Body of pancreas (tissue), 4 donors: ENCODE measurements at regions not wholly inside any gene's neighbourhood (a gene's known extent, or its start where the extent isn't known, plus 50 kb on each side); places are given as distances from the start of the nearest gene placed in this dataset.
"Not testable (repeated sequence)": the region's sequence is repeated elsewhere in the genome, so short reads cannot be mapped to it uniquely, and the experiment has no call there.

Experiments used
- ATAC-seq: fragments of 150-250 bp; one replicate; pipeline ENCODE4 v1.9.1; 2016
- DNase-seq, 4 donors: peaks; one replicate each; pipeline ENCODE4 v3.0.0-alpha.2; 2019
- H3K27ac ChIP-seq, 4 donors: fragments of 200-600 bp; sonication (generic); 1 replicate in 3 of 4; 2 replicates in 1 of 4; pipeline versions ENCODE4 v1.5.1 to v1.6.1; 2016 to 2019; ENCODE audit warnings: mild to moderate bottlenecking in 1 of 4, mixed read lengths in 1 of 4, moderate library complexity in 1 of 4
- H3K27me3 ChIP-seq, 2 donors: fragments of 200-600 bp; sonication (generic); one replicate each; pipeline ENCODE4 v1.6.0; 2016; ENCODE audit warnings: mild to moderate bottlenecking in 1 of 2
- H3K36me3 ChIP-seq, 2 donors: fragments of 200-600 bp; sonication (generic); replicated peaks in 1 of 2; 2 replicates each; pipeline ENCODE4 v1.5.1; 2016; ENCODE audit warnings: low read depth in 2 of 2; ENCODE audit not compliant: insufficient read depth in 1 of 2
- H3K4me1 ChIP-seq: fragments of 200-600 bp; sonication (generic); one replicate; pipeline ENCODE4 v1.6.0; 2016
- H3K4me3 ChIP-seq, 2 donors: fragments of 200-600 bp; sonication (generic); 1 replicate in 1 of 2; 2 replicates in 1 of 2; pipeline ENCODE4 v1.5.1; 2016 to 2019
- H3K9me3 ChIP-seq, 3 donors: fragments of 200-600 bp; sonication (generic); 1 replicate in 2 of 3; 2 replicates in 1 of 3; pipeline ENCODE4 v1.5.1; 2016
- POLR2A ChIP-seq, 3 donors: fragments of 450-650 bp; IDR thresholded peaks; one replicate each; pipeline ENCODE4 v1.6.1; 2016; ENCODE audit warnings: antibody characterized with exemption in 3 of 3, mild to moderate bottlenecking in 2 of 3
- WGBS, 2 donors: methylation state at CpG; one replicate each; pipeline ENCODE4 v1.1.5; 2017; 5-methylcytosine and 5-hydroxymethylcytosine counted together
- intact Hi-C: fragments of 100-400 bp; cut with DNase I; formaldehyde crosslinking; loops from one replicate; pipeline ENCODE4 v1.15.1; 2023
- TF ChIP-seq, protein P1 (sequence below), 7 experiments: fragments of 450-650 bp in 4 of 7; fragments of 200-600 bp in 3 of 7; sonication (generic) in 3 of 7; IDR thresholded peaks; one replicate each; pipeline ENCODE4 v1.5.1; 2016 to 2019; ENCODE audit warnings: antibody characterized with exemption in 7 of 7

DNA sequence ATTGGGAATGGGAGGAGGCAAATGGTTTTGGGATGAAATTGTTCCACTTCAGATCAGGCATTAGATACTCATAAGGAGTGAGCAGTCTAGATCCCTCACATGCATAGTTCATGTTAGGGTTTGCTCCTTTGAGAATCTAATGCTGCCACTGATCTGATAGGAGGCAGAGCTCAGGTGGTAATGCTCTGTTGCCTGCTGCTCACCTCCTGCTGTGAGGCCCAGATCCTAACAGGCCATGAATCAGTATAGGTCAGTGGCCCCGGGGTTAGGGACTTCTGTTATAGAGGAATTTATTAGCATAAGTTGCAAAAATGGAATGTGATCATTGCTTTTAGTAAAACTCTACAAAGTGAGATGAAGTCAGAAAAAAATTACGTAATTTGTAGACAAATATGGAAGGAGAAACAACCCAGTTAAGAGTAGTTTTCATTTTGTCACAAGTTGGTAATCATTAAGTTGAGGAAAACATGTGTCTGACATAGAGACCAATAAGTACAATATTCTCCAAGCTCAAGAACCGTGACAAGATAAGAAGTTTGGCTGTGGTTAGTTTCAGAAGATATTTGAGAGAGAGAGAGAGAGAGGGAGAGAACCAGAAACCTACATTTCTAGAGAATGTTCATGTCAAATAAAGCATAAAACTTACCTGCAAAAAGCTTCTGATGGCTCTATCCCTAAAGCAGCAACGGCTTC, 689.7 kb upstream of the PRMT6 start:
- Histone ChIP-seq H3K4me1 (no peaks in the 10 kb centered on the region), H3K4me3 (no peak overlapping the region), H3K9me3 (no peaks in the 10 kb centered on the region), H3K27me3 (no peaks in the 10 kb centered on the region), H3K36me3 (no peaks in the 10 kb centered on the region), H3K27ac (no peak overlapping the region)
- intact Hi-C loops, result no loop called here
- ATAC-seq (no peak), DNase-seq (no peak)
- TF ChIP-seq POLR2A (IDR thresholded peaks at IDR 0.05), result no peak
- TF ChIP-seq, protein P1, sequence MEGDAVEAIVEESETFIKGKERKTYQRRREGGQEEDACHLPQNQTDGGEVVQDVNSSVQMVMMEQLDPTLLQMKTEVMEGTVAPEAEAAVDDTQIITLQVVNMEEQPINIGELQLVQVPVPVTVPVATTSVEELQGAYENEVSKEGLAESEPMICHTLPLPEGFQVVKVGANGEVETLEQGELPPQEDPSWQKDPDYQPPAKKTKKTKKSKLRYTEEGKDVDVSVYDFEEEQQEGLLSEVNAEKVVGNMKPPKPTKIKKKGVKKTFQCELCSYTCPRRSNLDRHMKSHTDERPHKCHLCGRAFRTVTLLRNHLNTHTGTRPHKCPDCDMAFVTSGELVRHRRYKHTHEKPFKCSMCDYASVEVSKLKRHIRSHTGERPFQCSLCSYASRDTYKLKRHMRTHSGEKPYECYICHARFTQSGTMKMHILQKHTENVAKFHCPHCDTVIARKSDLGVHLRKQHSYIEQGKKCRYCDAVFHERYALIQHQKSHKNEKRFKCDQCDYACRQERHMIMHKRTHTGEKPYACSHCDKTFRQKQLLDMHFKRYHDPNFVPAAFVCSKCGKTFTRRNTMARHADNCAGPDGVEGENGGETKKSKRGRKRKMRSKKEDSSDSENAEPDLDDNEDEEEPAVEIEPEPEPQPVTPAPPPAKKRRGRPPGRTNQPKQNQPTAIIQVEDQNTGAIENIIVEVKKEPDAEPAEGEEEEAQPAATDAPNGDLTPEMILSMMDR (IDR thresholded peaks at IDR 0.05), result no peak
- WGBS, 2 donors, result 49 to 54% methylated on average over 4 of the region's 4 CpGs

DNA sequence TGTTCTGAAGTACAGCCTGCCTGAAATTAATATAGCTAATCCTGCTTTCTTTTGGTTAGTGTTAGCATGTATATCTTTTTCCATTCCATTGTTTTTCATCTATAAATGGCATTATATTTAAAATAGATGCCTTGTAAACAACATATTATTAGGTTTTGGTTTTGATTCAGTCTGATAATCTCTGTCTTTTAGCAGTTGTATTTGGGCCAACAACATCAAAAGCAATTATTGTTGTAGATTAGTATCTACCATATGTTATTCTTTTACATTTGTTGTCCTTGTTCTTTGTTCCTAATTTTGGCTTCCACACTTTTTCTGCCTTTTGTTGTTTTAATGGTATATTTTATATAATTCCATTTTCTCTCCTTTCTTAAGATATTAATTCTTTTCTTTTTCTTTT, 678.2 kb upstream of the PRMT6 start:
- DNase-seq (no peak), ATAC-seq (no peak)
- no peaks in the 10 kb centered on the region for H3K27me3 ChIP-seq
- no peaks in the 10 kb centered on the region for H3K9me3 ChIP-seq
- no peaks in the 10 kb centered on the region for H3K4me1 ChIP-seq
- H3K4me3 ChIP-seq, result no peak overlapping the region
- H3K27ac ChIP-seq, result no peak overlapping the region
- no peaks in the 10 kb centered on the region for H3K36me3 ChIP-seq
- TF ChIP-seq, protein P1 (IDR thresholded peaks at IDR 0.05), result no peak
- TF ChIP-seq POLR2A (IDR thresholded peaks at IDR 0.05), result no peak
- intact Hi-C loops, result no loop called here

DNA sequence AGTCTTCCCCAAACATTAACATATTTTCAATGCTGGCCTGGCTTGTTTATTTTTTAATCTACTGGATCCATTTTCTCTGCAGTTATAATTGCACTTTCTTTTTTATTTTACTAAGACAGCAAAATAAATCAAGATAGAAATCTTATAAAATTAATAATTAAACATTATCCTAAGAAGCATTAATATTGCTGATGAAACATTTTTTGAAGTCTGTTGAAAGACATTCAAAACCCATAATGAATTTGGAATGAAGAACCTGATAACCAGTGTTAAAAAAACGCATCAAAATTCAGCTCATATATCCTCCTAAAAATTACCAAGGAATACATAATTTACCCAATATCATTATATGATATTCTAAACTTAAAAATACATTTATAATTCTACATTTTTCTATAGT, 675.7 kb upstream of the PRMT6 start:
- Histone ChIP-seq H3K9me3 (no peaks in the 10 kb centered on the region), H3K27me3 (no peaks in the 10 kb centered on the region), H3K4me1 (no peaks in the 10 kb centered on the region), H3K36me3 (no peaks in the 10 kb centered on the region), H3K4me3 (no peak overlapping the region), H3K27ac (no peak overlapping the region)
- TF ChIP-seq, protein P1 (IDR thresholded peaks at IDR 0.05), result no peak
- TF ChIP-seq POLR2A (IDR thresholded peaks at IDR 0.05), result no peak
- 44 to 49% methylated on average over 1 of the region's 1 CpG for WGBS, 2 donors
- no peak for ATAC-seq
- intact Hi-C loops, result no loop called here
- DNase-seq, result no peak

DNA sequence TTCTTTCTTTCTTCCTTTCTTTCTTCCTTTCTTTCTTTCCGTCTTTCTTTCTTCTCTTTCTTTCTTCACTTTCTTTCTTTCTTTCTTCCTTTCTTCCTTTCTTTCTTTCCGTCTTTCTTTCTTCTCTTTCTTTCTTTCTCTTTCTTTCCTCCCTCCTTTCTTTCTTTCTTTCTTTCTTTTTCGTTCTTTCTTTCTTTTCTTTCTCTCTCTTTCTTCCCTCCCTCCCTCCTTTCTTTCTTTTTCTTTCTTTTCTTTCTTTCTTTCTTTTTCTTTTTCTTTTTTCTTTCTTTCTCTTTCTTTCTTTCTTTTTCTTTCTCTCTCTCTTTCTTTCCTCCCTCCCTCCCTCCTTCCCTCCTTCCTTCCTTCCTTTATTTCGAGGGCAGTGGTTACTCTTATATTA, 667.3 kb upstream of the PRMT6 start:
- 47 to 55% methylated on average over 4 of the region's 4 CpGs for WGBS, 2 donors

DNA sequence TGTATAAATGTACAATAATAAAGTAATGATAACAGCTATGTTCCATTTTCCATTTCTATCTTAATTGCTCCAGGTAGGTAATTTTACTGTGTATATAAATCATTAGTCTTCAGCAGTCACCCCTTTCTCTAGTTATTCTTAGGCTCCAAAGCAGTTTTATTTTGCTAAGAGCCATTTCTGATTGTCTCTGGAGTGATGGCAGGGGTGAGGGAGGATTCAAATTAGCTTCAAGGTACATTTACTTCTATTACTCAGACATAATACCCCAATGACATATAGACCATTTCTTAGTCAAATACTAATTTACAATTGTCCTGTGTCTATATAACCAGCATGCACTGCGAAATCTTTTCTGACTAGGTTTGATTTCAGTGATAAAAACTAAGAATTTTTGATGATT, 663.4 kb upstream of the PRMT6 start:
- intact Hi-C loops, result no loop called here

More for the DNA sequence above, 667.3 kb upstream of the PRMT6 start:
- H3K36me3 ChIP-seq, ATAC-seq, H3K27ac ChIP-seq, H3K27me3 ChIP-seq, H3K4me3 ChIP-seq, H3K9me3 ChIP-seq, intact Hi-C loops, DNase-seq, H3K4me1 ChIP-seq: not testable (repeated sequence)

More for the DNA sequence above, 663.4 kb upstream of the PRMT6 start:
- TF ChIP-seq, protein P1 (IDR thresholded peaks at IDR 0.05), result no peak
- no peak for TF ChIP-seq POLR2A (IDR thresholded peaks at IDR 0.05)
- Histone ChIP-seq H3K9me3 (no peaks in the 10 kb centered on the region), H3K4me3 (no peak overlapping the region), H3K27me3 (no peaks in the 10 kb centered on the region), H3K27ac (no peak overlapping the region), H3K4me1 (no peaks in the 10 kb centered on the region), H3K36me3 (no peaks in the 10 kb centered on the region)
- DNase-seq (no peak), ATAC-seq (no peak)
- WGBS, 2 donors, result 57 to 60% methylated on average over 1 of the region's 1 CpG
